ENCODE measurements at regions not wholly inside any gene's neighbourhood (a gene's known extent, or its start where the extent isn't known, plus 50 kb on each side); places are given as distances from the start of the nearest gene placed in this dataset.

DNA sequence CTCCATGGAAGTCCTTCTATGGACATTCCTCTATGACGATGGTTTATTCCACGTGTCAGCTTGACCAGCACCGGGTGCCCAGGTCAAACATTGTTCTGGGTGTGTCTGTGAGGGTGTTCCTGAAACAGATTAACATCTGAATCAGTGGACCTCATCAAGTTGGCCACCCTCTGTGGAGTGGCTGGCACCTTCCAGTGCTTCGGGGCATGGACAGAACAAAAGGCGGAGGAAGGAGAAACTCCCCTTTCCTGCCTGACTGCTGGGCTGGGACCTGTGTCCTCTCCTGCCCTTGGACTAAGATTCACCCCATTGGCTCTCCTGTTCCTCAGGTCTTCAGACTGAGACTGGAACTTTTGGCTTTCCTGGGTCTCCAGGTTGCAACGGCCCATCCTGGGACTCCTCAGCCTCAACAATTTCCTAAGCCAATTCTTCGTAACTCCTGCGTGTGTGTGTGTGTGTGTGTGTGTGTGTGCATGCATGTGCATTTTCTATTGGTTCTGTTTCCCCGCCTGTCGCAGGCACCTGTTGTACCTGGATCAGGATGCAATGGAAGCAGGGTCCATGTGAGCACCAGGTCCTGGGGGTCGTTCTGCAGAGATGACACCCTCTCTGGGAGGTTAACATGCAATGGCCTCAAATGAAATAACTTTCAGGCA is 357.2 kb upstream of the SALL3 start:
- DNase-seq: no peak

DNA sequence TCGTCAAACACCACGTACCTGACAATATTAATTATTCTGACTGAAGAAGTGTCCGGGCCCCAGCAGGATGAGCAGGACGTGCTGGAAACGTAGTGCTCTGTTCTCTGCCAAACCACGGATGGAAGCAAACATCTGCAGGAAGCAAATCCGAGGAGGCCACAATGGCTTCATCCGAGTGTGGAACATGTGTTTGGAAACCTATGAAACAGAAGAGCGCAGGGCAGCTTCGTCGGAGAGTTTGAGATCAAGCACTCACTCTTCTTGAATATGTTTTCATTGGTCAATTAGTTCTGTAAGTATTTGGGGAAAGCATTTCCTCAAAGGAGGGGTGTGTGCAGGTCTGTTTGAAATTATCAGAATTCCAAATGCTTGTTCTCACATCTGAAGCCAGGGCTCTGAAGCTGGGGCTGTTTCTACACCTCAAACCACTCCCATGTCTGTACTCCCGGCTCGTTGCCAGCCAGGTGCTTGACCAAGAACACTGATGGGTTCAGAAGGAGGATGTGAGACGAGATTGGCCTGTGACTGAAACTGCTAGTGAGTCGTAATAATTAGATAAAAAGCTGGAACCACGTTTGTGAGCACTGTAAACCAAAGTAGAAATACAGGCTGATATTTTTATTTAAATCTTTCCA is 356.6 kb upstream of the SALL3 start:
- DNase-seq: no peak

- DNase-seq: no peak
These were observed 354.9 kb upstream of the SALL3 start for GRCh38 chr18:78624646-78625279.

GRCh38 chr18:78625847-78626246 is 353.8 kb upstream of the SALL3 start:
- DNase-seq: no peak

GRCh38 chr18:78627551-78628346 is 351.9 kb upstream of the SALL3 start:
- DNase-seq: no peak

DNA sequence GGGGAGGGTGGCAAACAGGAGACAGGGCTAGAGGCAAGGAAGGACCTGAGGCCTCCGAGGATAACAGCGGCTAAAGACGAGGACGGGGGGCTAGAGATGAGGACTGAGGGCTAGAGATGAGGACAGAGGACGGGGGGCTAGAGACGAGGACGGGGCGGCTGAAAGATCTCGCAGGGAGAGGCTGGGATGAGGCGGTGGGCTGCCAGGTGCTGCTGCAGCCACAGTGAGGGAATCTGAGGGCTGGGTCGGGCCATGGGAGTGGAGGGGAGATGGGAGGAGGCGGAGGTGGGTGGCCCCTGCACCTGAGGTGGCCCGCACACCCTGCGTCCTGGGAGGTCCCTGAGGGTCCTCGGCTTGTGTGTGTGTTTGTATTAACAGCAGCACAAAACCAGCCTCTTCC is 350.2 kb upstream of the SALL3 start:
- no peak for DNase-seq

- DNase-seq: no peak
These were observed 349.3 kb upstream of the SALL3 start for GRCh38 chr18:78630356-78630755.

DNA sequence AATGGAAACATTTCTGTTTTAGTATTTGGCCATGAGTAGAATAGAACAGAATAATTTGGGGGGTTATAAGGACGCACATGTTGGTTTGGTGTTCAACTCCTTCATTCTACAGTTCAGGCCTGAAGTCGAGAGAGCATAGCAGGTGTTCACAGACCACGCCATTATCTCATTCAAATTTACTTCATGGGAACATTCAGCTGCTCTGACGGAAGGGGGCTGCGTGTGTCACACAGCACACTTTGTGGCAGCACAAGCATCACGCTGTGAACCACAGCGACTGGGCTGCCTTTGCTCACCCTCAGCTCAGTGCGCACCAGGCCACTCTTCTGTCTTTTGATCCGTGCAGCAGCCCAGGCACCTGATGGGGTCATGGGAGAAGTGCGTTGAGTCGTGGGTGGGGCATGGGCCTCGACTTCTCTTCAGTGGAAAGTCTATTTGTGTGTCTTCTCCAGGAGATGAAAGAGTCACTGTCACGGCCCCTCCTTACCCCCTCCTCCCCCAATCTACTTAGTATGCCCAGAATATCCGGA is 348.6 kb upstream of the SALL3 start:
- no peak for DNase-seq

GRCh38 chr18:78632111-78632541 is 347.5 kb upstream of the SALL3 start:
- DNase-seq: no peak

- DNase-seq: no peak
These were observed 345.4 kb upstream of the SALL3 start for GRCh38 chr18:78634061-78634696.

DNA sequence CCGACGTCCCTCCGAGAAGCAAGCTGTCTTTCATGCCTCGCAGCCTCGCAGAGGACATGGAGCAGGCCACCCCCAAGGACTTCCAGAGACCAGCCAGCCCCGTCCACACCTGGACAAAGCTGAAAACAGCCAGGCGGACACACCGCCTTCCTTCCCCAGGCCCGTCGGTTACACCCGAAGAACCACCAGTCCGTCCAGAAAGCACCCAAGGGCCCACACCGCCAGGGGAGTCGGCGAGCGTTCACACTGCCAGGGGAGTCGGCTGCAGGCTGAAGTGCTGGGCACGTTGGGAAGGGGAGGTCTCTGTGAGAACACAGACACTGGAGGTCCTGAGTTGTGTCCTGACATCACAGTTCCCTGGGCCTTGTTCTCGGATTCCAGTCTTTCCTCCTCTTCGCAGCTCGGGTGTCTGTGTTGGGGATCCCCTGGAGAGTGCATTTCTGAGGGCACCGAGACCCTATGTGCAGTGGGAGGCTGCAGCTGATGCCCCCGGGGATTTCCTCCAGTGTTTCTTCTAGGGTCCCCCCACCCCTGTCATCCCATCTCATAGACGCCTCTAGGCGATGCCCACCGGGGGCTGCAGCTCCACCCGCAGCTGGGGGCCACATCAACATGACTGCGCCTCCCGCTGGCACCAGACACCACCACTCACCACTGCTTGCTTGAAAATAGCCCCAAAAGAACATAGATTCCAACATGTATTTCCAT is 344.4 kb upstream of the SALL3 start:
- no peak for DNase-seq

DNA sequence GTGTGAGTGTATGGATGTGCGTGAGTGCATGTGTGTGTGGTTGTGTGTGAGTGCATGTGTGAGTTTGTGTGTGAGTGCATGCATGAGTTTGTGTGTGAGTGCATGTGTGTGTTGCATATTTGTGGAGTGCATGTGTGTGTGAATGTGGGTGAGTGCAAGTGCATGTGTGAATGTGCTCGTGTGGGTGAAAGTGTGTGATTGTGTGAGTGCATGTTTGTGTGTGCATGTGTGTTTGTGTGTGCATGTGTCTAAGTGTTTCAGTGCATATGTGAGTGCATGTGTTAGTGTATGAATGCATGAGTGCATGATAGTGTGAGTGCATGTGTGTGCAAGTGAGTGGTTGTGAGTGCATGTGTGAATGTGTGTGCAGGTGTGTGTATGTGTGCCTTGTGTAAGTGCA is 343.4 kb upstream of the SALL3 start:
- DNase-seq: no peak

DNA sequence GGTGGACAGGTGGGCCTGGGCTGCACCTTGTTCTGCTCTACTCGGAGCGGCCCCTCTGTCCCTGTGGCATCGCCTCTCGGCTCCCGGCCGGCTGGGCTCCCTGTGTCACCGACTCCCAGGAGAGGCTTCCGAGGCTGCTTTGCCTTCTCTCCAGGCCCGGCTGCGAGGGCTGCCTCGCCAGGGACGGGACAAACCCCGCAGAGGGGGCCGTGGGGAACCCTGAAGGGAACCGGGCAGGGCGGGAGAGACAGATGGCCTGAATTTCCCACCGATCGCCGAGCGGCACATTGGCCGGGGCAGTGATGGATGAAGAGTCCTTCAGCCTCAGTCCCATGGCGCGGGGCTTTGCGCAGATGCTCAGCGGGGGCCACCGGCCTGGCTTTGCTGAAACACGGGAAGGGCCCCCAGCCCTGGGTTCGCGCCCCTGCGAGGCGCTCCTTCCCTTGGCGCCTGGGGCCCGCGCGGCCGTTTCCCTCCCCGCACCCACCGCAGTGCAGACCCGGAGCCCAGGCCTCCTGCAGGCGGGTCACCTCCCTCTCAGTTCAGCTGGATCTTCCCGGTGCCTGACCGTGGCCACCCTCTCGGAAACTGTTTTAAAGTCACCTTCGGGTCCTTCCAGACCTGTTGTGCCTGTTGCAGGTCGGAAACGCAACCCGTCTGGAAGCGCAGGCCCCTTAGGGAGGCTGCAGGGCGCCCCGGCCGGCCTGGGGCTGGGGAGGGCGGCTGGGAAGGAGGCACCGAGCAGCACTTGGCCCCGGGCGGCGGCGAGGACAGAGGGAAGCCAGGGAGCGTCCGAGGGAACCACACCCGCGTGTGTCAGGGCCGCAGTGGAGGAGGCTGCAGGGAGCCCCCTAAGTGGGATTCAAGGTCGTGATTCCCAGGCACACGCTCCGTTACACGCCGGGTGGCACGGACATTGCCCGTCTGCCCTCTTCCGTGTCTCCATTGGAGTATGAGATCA is 341.9 kb upstream of the SALL3 start:
- DNase-seq: no peak

DNA sequence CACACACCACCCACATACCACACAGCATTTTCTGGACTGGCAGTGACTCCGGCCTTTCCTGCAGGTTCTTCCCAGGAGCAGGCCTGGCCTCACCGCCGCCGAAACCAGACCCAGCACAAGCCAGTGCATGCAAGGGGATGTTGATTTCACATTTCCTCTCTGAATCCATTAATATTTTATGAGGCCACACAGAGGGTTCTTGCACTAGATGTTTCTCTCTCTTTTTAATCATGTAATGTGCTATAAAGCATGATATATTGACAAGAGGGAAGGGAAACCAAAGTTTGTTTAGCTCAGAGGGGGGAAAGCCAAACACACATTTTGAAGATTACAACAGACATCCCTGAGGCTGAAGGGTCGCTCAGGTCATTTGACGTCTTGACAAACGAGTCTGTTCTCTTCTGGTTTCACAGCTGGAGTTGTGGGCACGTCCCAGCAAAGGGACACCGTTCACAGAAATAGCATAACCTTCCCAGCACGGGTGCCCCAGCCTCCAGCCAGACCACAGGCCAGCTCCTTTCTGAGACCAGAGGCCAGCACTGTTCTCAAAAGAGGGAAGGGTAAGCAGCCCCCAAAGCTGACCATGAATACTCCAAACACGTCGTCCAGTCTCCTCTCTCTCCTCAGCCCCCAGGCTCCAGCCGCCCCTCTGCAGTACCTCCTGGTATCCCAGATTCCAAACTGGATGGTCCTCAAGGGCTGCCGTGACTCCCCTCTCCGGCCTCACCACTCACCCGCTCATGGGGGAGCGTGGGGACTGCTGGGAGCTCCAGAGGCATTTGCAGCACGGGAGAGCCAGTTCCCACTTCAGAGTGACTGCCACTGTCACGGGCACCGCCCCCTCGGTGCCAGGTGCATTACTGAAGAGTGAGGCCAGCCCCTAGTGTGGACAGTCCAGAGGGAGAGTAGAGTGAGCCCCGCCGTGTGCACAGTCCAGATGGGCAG is 340.3 kb upstream of the SALL3 start:
- DNase-seq: no peak

DNA sequence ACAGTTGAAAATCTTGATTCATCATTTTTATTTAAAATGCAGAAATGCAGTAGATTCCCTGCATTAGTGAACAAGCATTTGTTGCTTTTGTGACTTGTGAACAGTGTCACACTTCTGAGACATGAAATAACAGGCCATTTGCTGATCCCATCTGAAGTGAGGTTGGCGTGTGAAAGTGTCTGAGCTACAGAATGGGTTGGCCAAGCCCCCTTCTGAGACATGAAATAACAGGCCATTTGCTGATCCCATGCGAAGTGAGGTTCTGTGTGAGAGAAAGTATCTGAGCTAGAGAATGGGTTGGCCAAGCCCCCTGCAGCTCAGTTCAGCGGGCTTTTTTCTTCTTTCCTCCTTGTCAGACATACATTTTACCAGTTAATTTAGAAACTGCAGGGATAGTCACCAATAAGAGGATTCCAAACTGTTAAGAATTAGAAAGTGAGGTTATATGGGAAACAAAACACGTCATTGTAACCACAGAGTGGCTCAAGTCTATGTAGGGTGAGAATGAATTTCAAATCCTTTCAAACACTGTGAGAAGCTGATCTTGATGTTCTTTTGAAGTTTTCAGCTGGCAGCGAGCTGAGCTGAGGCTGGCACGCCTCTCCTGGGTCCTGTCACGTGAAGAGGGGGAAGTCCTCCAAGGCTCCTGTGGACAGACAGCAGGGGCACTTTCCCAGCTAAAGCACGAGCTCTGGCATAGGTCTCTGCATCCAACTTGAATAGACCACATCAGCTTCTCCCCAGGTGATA is 339.2 kb upstream of the SALL3 start:
- no peak for DNase-seq

DNA sequence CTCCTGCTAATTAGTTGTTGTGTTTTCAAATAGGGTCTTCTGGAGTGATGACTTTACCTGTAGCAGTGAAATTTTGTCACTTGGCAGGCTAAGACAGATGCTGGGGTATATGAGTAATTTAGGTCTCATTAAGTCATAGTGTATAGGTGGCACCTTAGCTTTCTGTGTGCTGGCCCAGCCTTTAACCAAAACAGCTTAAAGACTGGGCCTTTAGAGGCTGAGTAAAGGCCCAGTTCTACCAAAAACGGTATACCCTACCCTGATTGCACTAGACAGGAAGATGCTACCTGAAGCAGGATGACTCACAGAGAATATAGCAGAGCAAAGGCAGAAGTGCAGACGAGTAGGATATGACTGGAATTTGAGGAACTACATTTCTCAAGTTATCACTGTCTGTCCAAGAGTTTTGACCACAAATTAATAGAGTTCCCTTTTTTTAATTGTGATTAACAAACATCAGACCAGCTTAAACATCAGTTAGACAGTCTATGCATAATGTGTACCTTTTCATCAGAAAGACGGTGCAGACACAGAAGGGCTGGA is 337.9 kb upstream of the SALL3 start:
- no peak for DNase-seq

DNA sequence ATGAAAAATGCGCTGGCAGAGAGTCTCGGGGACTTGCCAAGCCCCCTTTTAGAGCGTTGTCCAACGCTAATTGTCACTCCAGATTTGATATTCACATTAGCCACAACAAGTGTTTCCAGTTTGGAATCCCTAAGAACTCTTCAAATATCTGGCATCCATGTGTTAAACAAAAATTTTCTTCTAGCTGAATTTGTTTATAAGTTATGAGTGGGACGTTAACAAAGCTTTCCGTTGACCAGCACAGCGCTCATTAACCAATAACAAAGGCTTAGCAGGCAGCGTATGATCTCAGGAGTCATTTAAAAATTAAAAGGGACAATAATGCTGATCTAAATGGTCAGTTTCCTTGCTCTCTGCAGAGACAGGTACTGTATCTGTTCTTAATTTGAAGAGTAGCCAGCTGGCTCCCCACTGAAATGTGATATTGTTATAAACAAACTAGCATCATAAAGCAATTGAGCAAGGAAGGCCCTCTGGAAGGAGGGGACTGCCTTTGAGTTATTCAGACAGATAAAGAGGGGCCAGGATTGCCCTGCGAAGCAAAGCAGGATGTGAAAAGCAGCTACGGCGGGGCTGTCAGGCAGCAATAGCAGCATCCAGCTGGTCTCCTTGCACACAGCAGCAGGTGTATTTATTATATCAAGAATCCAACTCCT is 337.2 kb upstream of the SALL3 start:
- DNase-seq: no peak

- no peak for DNase-seq
These were observed 336.6 kb upstream of the SALL3 start for GRCh38 chr18:78643004-78643403.
